ENCODE measurements at regions not wholly inside any gene's neighbourhood (a gene's known extent, or its start where the extent isn't known, plus 50 kb on each side); places are given as distances from the start of the nearest gene placed in this dataset.

GRCh38 chr7:21361413-21362125, 66.3 kb upstream of the SP4 start:
- Histone ChIP-seq H3K36me3 (ENCODE audit: control insufficient read depth in 2 of 2, extremely low read depth in 1 of 2, insufficient read depth in 2 of 2, low read length in 2 of 2) (no peaks in the 10 kb centered on the region), H3K4me3 (replicated peaks in 1 of 3; ENCODE audit: insufficient read depth in 1 of 3, low read depth in 1 of 3, low read length in 3 of 3) (no peak overlapping the region), H2AFZ (ENCODE audit: low read depth, low read length) (no peak overlapping the region), H3K27me3 (ENCODE audit: control insufficient read depth in 2 of 2, insufficient read depth in 2 of 2, low read length in 2 of 2) (no peaks in the 10 kb centered on the region), H4K20me1 (replicated peaks; ENCODE audit: control insufficient read depth, extremely low read depth, insufficient read depth, low read length) (no peaks in the 10 kb centered on the region), H3K27ac (ENCODE audit: insufficient read depth, low read depth, low read length) (no peak overlapping the region), H3K4me2 (ENCODE audit: insufficient read depth, low read length) (no peak overlapping the region), H3K9ac (replicated peaks; ENCODE audit: extremely low read depth, insufficient read depth, low read length) (no peak overlapping the region), H3K79me2 (ENCODE audit: control insufficient read depth, insufficient read depth, low read length) (no peaks in the 10 kb centered on the region), H3K4me1 (ENCODE audit: control insufficient read depth, extremely low read depth, insufficient read depth, low read length) (peaks cover 13% of the 10 kb centered on the region), H3K9me1 (replicated peaks; ENCODE audit: control insufficient read depth, extremely low read depth, insufficient read depth, low read length) (no peaks in the 10 kb centered on the region), H3K9me3 (replicated peaks; ENCODE audit: control insufficient read depth, insufficient read depth, low read length) (no peaks in the 10 kb centered on the region)
- ChIA-PET CTCF (interaction anchor here (1.4 kb wide), 1 partner anchor 9 kb away, joined by 3 read pairs; no protein-coding TSS in a partner anchor), POLR2A (no interaction called here)
- FAIRE-seq: no peak
- dilution Hi-C loops (cut with MboI; ENCODE audit: extremely low pct_ligation_motif_present, low sequenced_read_pairs) (no loop called here), intact Hi-C loops (cut with micrococcal nuclease) (no loop called here)
- BruUV-seq (replicated peaks): no TSS peak
- TF ChIP-seq GATA2 (IDR thresholded peaks at IDR 0.05; ENCODE audit: insufficient read depth, insufficient read length, low read depth, low read length): no peak
- no peak for TF ChIP-seq JUN (IDR thresholded peaks at IDR 0.05; ENCODE audit: borderline replicate concordance, insufficient read depth, insufficient read length, low read depth)
- TF ChIP-seq MYC (IDR thresholded peaks at IDR 0.05; ENCODE audit: low read depth, low read length): no peak
- no peak for TF ChIP-seq POLR2A (IDR thresholded peaks at IDR 0.05; ENCODE audit: low read depth, low read length)
- no peak for TF ChIP-seq FOS (IDR thresholded peaks at IDR 0.05; ENCODE audit: borderline replicate concordance, insufficient read depth, low read length)
- TF ChIP-seq CTCF (IDR thresholded peaks at IDR 0.05; ENCODE audit: extremely low read depth in 1 of 2, insufficient read depth in 1 of 2, low read depth in 1 of 2, low read length in 2 of 2): no peak
- TF ChIP-seq POLR2AphosphoS5 (IDR thresholded peaks at IDR 0.05; ENCODE audit: insufficient read depth, low read depth, low read length): no peak
- TF ChIP-seq EZH2 (IDR thresholded peaks at IDR 0.05; ENCODE audit: borderline replicate concordance, low read depth, low read length, severe bottlenecking): no peak
- no peak for TF ChIP-seq MAX (IDR thresholded peaks at IDR 0.05; ENCODE audit: insufficient read depth, insufficient read length)
- no peak for DNase-seq (ENCODE audit: low read depth, low spot score)

All from endothelial cell of umbilical vein (primary cell).